ENCODE measurements at regions not wholly inside any gene's neighbourhood (a gene's known extent, or its start where the extent isn't known, plus 50 kb on each side); places are given as distances from the start of the nearest gene placed in this dataset.

DNA sequence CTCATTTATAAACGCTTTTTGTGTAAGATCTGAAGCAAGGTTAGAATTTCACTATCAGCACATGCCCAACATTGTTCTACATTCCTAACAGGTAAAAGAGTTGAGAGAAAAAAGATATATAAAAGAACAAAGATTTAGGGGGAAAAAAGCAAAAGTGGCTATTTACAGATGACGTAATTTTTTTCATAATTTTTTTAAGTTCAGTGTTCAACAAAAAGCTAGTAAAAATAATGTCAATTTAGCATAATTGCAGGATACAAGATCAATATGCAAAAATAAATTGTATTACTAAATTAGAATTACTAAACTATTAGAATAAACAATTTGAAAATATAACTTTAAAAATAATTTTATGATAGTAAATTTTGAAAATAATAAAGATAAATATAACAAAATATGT, 405.0 kb downstream of the SEMA3D start:
- TF ChIP-seq, protein P1, sequence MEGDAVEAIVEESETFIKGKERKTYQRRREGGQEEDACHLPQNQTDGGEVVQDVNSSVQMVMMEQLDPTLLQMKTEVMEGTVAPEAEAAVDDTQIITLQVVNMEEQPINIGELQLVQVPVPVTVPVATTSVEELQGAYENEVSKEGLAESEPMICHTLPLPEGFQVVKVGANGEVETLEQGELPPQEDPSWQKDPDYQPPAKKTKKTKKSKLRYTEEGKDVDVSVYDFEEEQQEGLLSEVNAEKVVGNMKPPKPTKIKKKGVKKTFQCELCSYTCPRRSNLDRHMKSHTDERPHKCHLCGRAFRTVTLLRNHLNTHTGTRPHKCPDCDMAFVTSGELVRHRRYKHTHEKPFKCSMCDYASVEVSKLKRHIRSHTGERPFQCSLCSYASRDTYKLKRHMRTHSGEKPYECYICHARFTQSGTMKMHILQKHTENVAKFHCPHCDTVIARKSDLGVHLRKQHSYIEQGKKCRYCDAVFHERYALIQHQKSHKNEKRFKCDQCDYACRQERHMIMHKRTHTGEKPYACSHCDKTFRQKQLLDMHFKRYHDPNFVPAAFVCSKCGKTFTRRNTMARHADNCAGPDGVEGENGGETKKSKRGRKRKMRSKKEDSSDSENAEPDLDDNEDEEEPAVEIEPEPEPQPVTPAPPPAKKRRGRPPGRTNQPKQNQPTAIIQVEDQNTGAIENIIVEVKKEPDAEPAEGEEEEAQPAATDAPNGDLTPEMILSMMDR (conservative IDR thresholded peaks at IDR 0.05; ENCODE audit: low read depth in 2 of 2) = no peak
- TF ChIP-seq STAT1 (IDR thresholded peaks at IDR 0.05; ENCODE audit: unreplicated experiment) (no peak), EZH2 (IDR thresholded peaks at IDR 0.05; ENCODE audit: low read depth, unreplicated experiment) (no peak), POLR2AphosphoS5 (IDR thresholded peaks at IDR 0.05; ENCODE audit: low read depth) (no peak), ZNF114 (CRISPR knock-in tag; IDR thresholded peaks at IDR 0.05) (no peak), ZNF331 (CRISPR knock-in tag; IDR thresholded peaks at IDR 0.05; ENCODE audit: low read depth) (no peak)
- TF ChIP-seq, protein P2, sequence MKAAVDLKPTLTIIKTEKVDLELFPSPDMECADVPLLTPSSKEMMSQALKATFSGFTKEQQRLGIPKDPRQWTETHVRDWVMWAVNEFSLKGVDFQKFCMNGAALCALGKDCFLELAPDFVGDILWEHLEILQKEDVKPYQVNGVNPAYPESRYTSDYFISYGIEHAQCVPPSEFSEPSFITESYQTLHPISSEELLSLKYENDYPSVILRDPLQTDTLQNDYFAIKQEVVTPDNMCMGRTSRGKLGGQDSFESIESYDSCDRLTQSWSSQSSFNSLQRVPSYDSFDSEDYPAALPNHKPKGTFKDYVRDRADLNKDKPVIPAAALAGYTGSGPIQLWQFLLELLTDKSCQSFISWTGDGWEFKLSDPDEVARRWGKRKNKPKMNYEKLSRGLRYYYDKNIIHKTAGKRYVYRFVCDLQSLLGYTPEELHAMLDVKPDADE (IDR thresholded peaks at IDR 0.05) = no peak

All from GM23338 (cell line).